PFSK-1 (cell line): ENCODE measurements at regions not wholly inside any gene's neighbourhood (a gene's known extent, or its start where the extent isn't known, plus 50 kb on each side); places are given as distances from the start of the nearest gene placed in this dataset.

Source experiments
- POLR2AphosphoS5 ChIP-seq: IDR thresholded peaks from 2 replicates; pipeline ENCODE4 v1.6.1; 2012; ENCODE audit warnings: low read depth, mild to moderate bottlenecking, control low read depth, low read length, moderate library complexity
- SIN3A ChIP-seq: IDR thresholded peaks from 2 replicates; pipeline ENCODE4 v1.6.1; 2012; ENCODE audit warnings: mild to moderate bottlenecking, low read length, moderate library complexity, borderline replicate concordance; ENCODE audit not compliant: insufficient read depth
- TF ChIP-seq, protein P1 (sequence below), 2 experiments: IDR thresholded peaks; 2 replicates each; pipeline versions ENCODE4 v1.6.1 to v1.8.0; 2011 to 2012; ENCODE audit warnings: low read depth in 2 of 2, low read length in 2 of 2, control low read depth in 1 of 2, inconsistent platforms in 1 of 2, mild to moderate bottlenecking in 1 of 2, moderate library complexity in 1 of 2; ENCODE audit not compliant: insufficient read depth in 1 of 2

DNA sequence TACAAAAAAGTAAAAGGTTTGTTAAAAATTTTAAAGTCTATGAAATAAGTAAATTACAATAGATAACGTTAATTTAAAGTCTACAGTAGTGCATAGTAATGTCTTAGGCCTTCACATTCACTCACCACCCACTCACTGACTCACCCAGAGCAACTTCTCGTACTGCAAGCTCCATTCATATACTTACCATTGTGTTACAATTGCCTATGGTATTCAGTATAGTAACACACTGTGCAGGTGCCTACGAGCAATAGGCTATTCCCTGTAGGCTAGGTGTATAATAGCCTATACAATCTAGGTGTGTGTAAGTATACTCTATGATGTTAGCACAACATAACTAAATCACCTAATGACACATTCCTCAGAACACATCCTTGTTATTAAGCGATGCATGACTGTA lies 435.3 kb upstream of the TMTC1 start:
- TF ChIP-seq POLR2AphosphoS5: no peak
- TF ChIP-seq SIN3A: no peak
- TF ChIP-seq, protein P1, sequence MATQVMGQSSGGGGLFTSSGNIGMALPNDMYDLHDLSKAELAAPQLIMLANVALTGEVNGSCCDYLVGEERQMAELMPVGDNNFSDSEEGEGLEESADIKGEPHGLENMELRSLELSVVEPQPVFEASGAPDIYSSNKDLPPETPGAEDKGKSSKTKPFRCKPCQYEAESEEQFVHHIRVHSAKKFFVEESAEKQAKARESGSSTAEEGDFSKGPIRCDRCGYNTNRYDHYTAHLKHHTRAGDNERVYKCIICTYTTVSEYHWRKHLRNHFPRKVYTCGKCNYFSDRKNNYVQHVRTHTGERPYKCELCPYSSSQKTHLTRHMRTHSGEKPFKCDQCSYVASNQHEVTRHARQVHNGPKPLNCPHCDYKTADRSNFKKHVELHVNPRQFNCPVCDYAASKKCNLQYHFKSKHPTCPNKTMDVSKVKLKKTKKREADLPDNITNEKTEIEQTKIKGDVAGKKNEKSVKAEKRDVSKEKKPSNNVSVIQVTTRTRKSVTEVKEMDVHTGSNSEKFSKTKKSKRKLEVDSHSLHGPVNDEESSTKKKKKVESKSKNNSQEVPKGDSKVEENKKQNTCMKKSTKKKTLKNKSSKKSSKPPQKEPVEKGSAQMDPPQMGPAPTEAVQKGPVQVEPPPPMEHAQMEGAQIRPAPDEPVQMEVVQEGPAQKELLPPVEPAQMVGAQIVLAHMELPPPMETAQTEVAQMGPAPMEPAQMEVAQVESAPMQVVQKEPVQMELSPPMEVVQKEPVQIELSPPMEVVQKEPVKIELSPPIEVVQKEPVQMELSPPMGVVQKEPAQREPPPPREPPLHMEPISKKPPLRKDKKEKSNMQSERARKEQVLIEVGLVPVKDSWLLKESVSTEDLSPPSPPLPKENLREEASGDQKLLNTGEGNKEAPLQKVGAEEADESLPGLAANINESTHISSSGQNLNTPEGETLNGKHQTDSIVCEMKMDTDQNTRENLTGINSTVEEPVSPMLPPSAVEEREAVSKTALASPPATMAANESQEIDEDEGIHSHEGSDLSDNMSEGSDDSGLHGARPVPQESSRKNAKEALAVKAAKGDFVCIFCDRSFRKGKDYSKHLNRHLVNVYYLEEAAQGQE (IDR thresholded peaks at IDR 0.05; ENCODE audit: insufficient read depth in 1 of 2, low read depth in 2 of 2, low read length in 2 of 2): no peak
